SK-N-MC (cell line): ENCODE measurements at regions not wholly inside any gene's neighbourhood (a gene's known extent, or its start where the extent isn't known, plus 50 kb on each side); places are given as distances from the start of the nearest gene placed in this dataset.
A peak's percentile ranks its signal among the peaks of the same experiment; 100 is the strongest.

ENCODE experiments used
- DNase-seq: peaks from one replicate; pipeline ENCODE4 v3.0.0-alpha.2; 2011; ENCODE audit warnings: low read depth, low spot score
- H3K27ac ChIP-seq: fragments of 200-600 bp; sonication (generic); 2 replicates; pipeline ENCODE4 v1.5.1; 2016; ENCODE audit warnings: mixed run types
- H3K36me3 ChIP-seq: fragments of 200-600 bp; sonication (generic); 2 replicates; pipeline ENCODE4 v1.6.1; 2017; ENCODE audit warnings: antibody characterized with exemption, low read length, mixed read lengths; ENCODE audit not compliant: insufficient read depth
- H3K4me3 ChIP-seq: fragments of 200-600 bp; sonication (generic); 2 replicates; pipeline ENCODE4 v1.5.1; 2016
- H3K9ac ChIP-seq: fragments of 200-600 bp; sonication (generic); 2 replicates; pipeline ENCODE4 v1.8.0; 2017; ENCODE audit warnings: mixed run types, mixed read lengths; ENCODE audit not compliant: insufficient read length
- H3K9me3 ChIP-seq: fragments of 200-600 bp; sonication (generic); 2 replicates; pipeline ENCODE4 v1.6.1; 2017; ENCODE audit warnings: low read depth, mild to moderate bottlenecking, antibody characterized with exemption, low read length, moderate library complexity, mixed read lengths
- EZH2 ChIP-seq: fragments of 200-600 bp; sonication (generic); IDR thresholded peaks from one replicate; pipeline ENCODE4 v1.6.1; 2017; ENCODE audit warnings: antibody characterized with exemption
- FOXP2 ChIP-seq: optimal IDR thresholded peaks from 2 replicates; pipeline ENCODE3; 2011; ENCODE audit warnings: mild to moderate bottlenecking, moderate library complexity; ENCODE audit not compliant: insufficient read depth; ENCODE audit errors: extremely low read length, control extremely low read depth
- POLR2AphosphoS5 ChIP-seq: IDR thresholded peaks from 2 replicates; pipeline ENCODE4 v1.6.1; 2012; ENCODE audit warnings: mild to moderate bottlenecking, low read depth, low read length, borderline replicate concordance

DNA sequence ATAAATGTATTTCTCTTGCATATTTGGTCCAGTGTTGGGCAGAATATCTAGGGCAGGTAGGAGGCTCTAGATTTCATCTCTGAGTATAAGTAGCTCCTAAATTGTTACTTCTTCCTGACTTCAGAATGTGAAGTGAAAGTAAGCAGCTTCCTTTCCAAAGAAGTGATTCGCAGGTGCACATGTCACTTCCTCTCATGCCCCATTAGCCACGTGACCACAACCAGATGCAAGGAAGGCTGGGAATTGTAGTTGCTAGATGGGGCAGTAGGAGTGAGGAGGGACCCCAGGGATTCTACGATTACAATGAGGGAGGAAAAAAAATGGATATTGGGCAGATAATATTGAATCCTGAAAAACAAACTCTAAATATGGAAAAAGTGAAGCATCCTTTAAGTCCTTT, 113.2 kb upstream of the CYYR1 start:
- no peaks in the 10 kb centered on the region for H3K36me3 ChIP-seq
- TF ChIP-seq POLR2AphosphoS5 (no peak), EZH2 (no peak), FOXP2 (no peak)
- H3K9ac ChIP-seq, result no peak overlapping the region
- DNase-seq, result no peak
- H3K4me3 ChIP-seq, result no peak overlapping the region
- H3K9me3 ChIP-seq, result peaks cover 13% of the 10 kb centered on the region
- H3K27ac ChIP-seq, result no peak overlapping the region

DNA sequence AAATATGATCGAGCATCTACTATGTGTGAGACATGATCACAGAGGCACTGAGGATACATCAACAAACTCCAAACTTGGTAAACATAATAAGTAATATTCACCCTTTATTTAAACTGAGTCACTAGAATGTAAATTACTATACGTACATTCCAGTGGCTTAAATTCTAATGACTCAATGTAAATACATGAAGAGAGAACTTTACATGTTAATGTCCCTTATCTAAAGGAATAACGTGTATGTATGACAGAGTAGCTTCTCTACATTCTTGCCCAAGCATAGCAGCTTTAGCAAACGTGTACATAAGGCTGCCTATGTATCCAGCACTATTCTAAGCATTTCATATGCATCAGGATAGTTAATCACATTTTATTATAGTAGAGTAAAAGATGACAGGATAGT, 111.8 kb upstream of the CYYR1 start:
- Histone ChIP-seq H3K9ac (no peak overlapping the region), H3K4me3 (no peak overlapping the region), H3K36me3 (no peaks in the 10 kb centered on the region), H3K9me3 (peaks cover 8% of the 10 kb centered on the region; the same call in 1 of the 2 replicates), H3K27ac (no peak overlapping the region)
- DNase-seq, result no peak
- TF ChIP-seq FOXP2 (no peak), POLR2AphosphoS5 (no peak), EZH2 (no peak)

DNA sequence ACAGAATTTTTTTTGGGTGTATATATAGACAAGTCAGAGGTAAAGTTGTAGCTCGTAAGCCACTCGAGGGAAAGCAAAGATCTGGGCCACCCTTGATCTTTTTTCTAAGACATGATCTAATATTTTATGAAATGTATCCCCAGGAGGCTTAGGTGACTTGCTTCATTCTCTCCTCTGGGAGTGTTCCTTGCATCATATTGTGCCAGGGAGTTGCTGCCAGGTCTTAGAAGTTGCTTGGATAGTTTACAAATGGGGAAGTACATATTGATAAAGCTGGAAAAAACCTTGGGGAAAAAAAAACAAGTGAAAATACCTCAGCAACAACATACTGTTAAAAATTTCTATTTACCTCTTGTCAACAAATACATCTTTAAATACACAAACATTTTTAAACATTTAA, 110.9 kb upstream of the CYYR1 start:
- Histone ChIP-seq H3K9ac (no peak overlapping the region), H3K4me3 (no peak overlapping the region), H3K36me3 (no peaks in the 10 kb centered on the region), H3K27ac (no peak overlapping the region), H3K9me3 (no peaks in the 10 kb centered on the region)
- TF ChIP-seq EZH2 (no peak), POLR2AphosphoS5 (no peak), FOXP2 (no peak)
- no peak for DNase-seq

DNA sequence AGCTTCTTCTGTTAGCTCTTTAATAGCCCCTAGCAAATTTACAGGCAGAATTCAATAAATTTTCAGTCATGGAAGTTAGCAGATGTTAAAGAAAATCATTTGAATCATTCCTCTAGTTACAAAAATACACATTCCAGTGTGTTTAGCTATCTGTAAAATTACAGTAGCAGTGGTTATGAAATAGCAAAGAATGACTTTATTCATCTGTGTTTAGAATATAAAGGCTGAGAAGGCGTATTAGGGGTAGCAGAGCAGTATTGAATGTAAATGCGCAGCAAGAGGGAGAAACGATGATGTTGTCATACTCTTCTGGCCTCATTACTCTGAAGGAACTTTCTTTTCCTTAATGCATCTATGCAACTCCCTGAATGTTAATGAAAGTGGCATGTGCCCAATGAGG, 106.2 kb upstream of the CYYR1 start:
- H3K4me3 ChIP-seq, result peak overlapping the region; percentile 67
- DNase-seq, result peak; percentile 78
- no peaks in the 10 kb centered on the region for H3K36me3 ChIP-seq
- no peaks in the 10 kb centered on the region; the same call in 1 of the 2 replicates for H3K9me3 ChIP-seq
- TF ChIP-seq EZH2 (no peak), FOXP2 (no peak), POLR2AphosphoS5 (no peak; the same call in 1 of the 2 replicates)
- peak overlapping the region; percentile 95 for H3K27ac ChIP-seq
- H3K9ac ChIP-seq, result peak overlapping the region; percentile 34

DNA sequence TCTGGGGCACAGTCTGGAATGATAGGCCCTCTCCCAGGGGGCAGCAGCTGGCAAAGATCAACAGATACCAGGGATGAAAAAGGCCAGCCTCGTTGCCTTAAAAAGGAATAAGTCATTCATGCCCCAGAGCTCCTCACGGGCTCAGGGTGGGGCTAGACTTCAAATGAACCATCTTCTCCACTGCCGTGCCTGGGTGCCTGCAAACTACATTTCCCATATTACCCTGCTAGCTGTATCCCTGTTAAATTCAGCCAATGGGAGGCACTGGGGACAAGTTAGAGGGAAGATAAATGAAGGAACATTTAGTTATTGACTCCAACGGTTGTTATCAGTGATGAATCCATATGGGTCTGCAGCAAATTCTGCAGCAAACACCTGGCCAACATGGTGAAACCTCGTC, 101.2 kb upstream of the CYYR1 start:
- no peaks in the 10 kb centered on the region for H3K36me3 ChIP-seq

DNA sequence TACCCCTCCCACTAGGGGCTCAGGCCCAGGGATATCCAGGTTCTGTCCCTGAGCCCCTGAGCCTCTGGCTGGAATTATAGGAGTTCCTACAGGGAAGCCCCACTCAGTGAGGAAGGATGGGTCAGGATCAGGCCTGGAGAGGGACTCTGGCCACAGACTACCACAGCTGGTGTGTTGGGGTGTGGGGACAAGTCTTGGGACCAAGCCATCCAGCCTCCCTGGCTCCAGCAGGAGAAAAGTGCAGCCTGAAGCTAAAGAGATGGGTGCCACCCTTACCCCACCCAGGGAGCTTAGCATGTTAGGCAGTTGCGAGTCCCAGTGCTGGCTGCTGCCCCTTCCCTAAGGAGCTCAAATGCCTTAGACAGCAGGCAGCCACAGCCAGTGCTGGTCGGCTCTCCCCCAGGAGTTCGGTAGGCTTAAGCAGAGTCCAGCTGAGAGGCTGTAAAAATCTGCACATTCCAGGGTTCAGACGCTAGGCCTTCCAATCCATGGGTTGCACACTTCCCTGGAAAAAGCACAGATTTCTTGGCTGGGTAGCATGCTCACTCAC, 96.2 kb upstream of the CYYR1 start:
- Histone ChIP-seq H3K9me3 (no peaks in the 10 kb centered on the region), H3K27ac (no peak overlapping the region), H3K36me3 (no peaks in the 10 kb centered on the region), H3K4me3 (no peak overlapping the region), H3K9ac (no peak overlapping the region)
- no peak for TF ChIP-seq EZH2
- no peak for TF ChIP-seq POLR2AphosphoS5
- no peak for DNase-seq

More for the DNA sequence above, 101.2 kb upstream of the CYYR1 start:
- Histone ChIP-seq H3K9me3 (no peaks in the 10 kb centered on the region; the same call in 1 of the 2 replicates), H3K27ac (no peak overlapping the region), H3K9ac (no peak overlapping the region), H3K4me3 (no peak overlapping the region)
- TF ChIP-seq FOXP2, result no peak
- TF ChIP-seq EZH2, result no peak
- TF ChIP-seq POLR2AphosphoS5, result no peak
- DNase-seq, result no peak

DNA sequence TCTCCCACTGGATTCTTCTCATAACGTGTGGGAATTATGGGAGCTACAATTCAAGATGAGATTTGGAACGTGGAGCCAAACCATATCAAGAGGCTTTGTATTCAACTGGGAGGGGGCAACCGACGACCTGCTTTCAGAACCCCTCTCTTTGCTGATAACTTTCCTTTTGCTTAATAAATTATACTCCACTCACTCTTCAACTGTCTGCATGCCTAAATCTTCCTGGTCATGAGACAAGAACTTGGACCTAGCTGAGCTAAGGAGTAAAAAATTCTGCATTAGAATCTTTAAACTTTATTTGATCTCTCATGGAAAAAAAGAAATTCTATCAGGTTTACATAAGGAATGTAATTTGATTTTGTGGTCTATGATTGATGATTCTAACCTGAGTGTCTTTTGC, 86.7 kb upstream of the CYYR1 start:
- TF ChIP-seq FOXP2 (no peak), POLR2AphosphoS5 (no peak), EZH2 (no peak)
- 0 out of 2 replicates have a peak, but pooled peaks cover 2% of the 10 kb centered on the region for H3K9me3 ChIP-seq

DNA sequence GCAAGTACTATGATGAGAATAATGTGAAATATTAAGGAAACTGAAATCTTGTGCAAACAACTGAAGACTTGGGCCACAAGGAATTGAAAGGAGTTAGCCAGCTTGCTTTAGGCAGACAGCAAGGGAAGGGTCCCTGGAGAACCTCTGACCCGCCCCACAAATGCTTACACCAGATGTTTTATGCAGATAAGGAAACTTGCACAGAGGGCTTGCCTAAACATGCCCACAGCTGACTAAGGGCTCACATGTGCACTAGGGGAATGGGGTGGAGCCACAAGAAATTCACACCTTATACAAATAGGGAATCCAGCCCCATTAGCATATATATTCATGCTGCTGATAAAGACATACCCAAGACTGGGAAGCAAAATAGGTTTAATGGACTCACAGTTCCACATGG, 86.1 kb upstream of the CYYR1 start:
- Histone ChIP-seq H3K4me3 (no peak overlapping the region), H3K36me3 (no peaks in the 10 kb centered on the region), H3K27ac (no peak overlapping the region), H3K9me3 (0 out of 2 replicates have a peak, but pooled peaks cover 2% of the 10 kb centered on the region), H3K9ac (no peak overlapping the region)
- TF ChIP-seq FOXP2, result no peak
- TF ChIP-seq POLR2AphosphoS5, result no peak
- TF ChIP-seq EZH2, result no peak
- DNase-seq, result no peak

More for the DNA sequence above, 86.7 kb upstream of the CYYR1 start:
- H3K4me3 ChIP-seq, result no peak overlapping the region
- H3K9ac ChIP-seq, result no peak overlapping the region
- H3K36me3 ChIP-seq, result no peaks in the 10 kb centered on the region
- H3K27ac ChIP-seq, result no peak overlapping the region
- no peak for DNase-seq

DNA sequence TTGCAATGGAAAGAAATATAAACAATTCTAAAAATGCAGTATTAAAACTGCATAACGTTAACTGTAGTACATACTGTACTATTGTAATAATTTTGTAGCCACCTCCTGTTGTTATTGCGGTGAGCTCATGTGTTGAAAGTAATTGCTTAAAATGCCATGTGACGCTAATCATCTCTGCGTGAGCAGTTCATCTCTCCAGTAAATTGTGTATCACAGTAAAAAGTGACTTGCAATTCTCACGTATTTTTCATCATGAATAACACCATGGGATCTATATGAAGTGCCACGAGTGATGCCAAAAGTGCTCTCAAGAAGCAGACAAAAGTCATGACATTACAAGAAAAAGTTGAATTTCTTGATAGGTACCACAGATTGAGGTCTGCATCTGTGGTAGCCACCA, 82.4 kb upstream of the CYYR1 start:
- Histone ChIP-seq H3K9ac (no peak overlapping the region), H3K27ac (no peak overlapping the region), H3K9me3 (no peaks in the 10 kb centered on the region), H3K4me3 (no peak overlapping the region), H3K36me3 (no peaks in the 10 kb centered on the region)
- TF ChIP-seq FOXP2 (no peak), EZH2 (no peak), POLR2AphosphoS5 (no peak)
- no peak for DNase-seq
